OCI-LY3 (cell line): ENCODE measurements at regions not wholly inside any gene's neighbourhood (a gene's known extent, or its start where the extent isn't known, plus 50 kb on each side); places are given as distances from the start of the nearest gene placed in this dataset.

Experiments used
- CTCF ChIP-seq: fragments of 200-600, 300-600 bp; sonication (generic); IDR thresholded peaks from 2 replicates; pipeline ENCODE4 v1.5.1; 2014; ENCODE audit warnings: antibody characterized with exemption, low read length, low read depth
- EZH2phosphoT487 ChIP-seq: fragments of 200-600 bp; shearing (Covaris generic); IDR thresholded peaks from 2 replicates; pipeline ENCODE4 v1.6.1; 2018; ENCODE audit warnings: antibody characterized with exemption, mixed run types, low read depth

- TF ChIP-seq CTCF: no peak
- no peak for TF ChIP-seq EZH2phosphoT487
These were observed 549.6 kb downstream of the ZIC1 start for GRCh38 chr3:147958754-147959153.
